K562 (cell line): ENCODE measurements at regions not wholly inside any gene's neighbourhood (a gene's known extent, or its start where the extent isn't known, plus 50 kb on each side); places are given as distances from the start of the nearest gene placed in this dataset.

ENCODE experiments used
- ATF6 ChIP-seq: sonication (generic); formaldehyde crosslinking; IDR thresholded peaks from 2 replicates; pipeline ENCODE4 v1.4.0; 2020; ENCODE audit warnings: mild to moderate bottlenecking, missing genetic modification reagents
- CHD4 ChIP-seq: fragments of 200-600 bp; sonication (generic); IDR thresholded peaks from 3 replicates; pipeline ENCODE4 v1.6.1; 2012; ENCODE audit warnings: low read depth, mild to moderate bottlenecking, mixed read lengths, low read length, inconsistent platforms; ENCODE audit not compliant: insufficient read depth, insufficient replicate concordance, poor library complexity, severe bottlenecking
- GATAD2B ChIP-seq: fragments of 450-650 bp; IDR thresholded peaks from 2 replicates; pipeline ENCODE4 v1.6.1; 2017; ENCODE audit warnings: mild to moderate bottlenecking, borderline replicate concordance
- HDAC1 ChIP-seq, 2 experiments: fragments of 450-650 bp; IDR thresholded peaks; 2 replicates each; pipeline ENCODE4 v1.6.1; 2016 to 2017; ENCODE audit warnings: inconsistent platforms in 1 of 2, mild to moderate bottlenecking in 1 of 2, moderate library complexity in 1 of 2
- JUNB ChIP-seq: fragments of 450-650 bp; formaldehyde crosslinking; conservative IDR thresholded peaks from 2 replicates; pipeline ENCODE4 v1.4.0; 2020; ENCODE audit warnings: mild to moderate bottlenecking
- PURB ChIP-seq: sonication (generic); formaldehyde crosslinking; IDR thresholded peaks from 2 replicates; pipeline ENCODE4 v1.9.0; 2021; ENCODE audit warnings: low read depth, mild to moderate bottlenecking, missing genetic modification reagents
- RB1 ChIP-seq: fragments of 450-650 bp; IDR thresholded peaks from 2 replicates; pipeline ENCODE4 v1.6.1; 2017; ENCODE audit warnings: low read depth, mild to moderate bottlenecking
- SAP30 ChIP-seq: fragments of 200-600 bp; sonication (generic); IDR thresholded peaks from 2 replicates; pipeline ENCODE4 v1.6.1; 2012; ENCODE audit warnings: borderline replicate concordance, low read depth, mild to moderate bottlenecking, moderate library complexity, low read length, control low read depth, inconsistent platforms; ENCODE audit not compliant: insufficient read depth, poor library complexity, severe bottlenecking
- ZNF407 ChIP-seq: fragments of 450-650 bp; IDR thresholded peaks from 2 replicates; pipeline ENCODE4 v1.6.1; 2016; ENCODE audit warnings: low read depth
- TF ChIP-seq, protein P1 (sequence below): fragments of 250-450 bp; sonication (Bioruptor Pico); IDR thresholded peaks from 2 replicates; pipeline ENCODE4 v1.4.0; 2020

DNA sequence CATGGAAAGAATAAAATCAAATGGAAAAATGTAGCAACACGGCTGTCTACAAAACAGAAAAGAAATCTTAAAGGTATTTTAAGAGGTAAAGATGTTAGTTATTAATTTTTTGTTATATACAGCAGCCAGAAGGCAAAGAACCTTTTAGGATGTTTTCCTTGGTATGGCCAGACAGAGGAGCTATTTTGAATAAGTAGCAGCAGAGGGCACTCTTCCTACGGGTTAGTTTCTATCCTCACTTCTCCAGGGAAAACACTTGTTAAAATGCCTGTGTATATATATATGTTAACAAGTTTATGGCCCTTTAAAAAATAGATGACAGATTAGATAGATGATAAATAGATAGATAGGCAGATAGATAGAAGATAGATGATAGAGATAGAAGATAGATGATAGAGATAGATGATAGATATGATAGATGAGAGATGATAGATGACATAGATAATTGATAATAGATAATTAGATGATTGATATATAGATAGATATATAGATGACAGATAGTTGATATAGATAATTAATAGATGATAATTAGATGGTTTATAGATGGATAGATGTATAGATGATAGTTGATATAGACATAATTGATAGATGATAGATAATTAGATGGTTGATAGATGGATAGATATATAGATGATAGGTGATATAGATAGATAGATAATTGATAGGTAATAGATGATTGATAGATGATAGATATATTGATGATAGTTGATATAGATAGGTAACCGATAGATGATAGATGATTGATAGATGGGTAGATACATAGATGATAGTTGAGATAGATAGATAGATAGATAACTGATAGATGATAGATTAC is 57.8 kb upstream of the WIPF3 start (continued):
- TF ChIP-seq, protein P1, sequence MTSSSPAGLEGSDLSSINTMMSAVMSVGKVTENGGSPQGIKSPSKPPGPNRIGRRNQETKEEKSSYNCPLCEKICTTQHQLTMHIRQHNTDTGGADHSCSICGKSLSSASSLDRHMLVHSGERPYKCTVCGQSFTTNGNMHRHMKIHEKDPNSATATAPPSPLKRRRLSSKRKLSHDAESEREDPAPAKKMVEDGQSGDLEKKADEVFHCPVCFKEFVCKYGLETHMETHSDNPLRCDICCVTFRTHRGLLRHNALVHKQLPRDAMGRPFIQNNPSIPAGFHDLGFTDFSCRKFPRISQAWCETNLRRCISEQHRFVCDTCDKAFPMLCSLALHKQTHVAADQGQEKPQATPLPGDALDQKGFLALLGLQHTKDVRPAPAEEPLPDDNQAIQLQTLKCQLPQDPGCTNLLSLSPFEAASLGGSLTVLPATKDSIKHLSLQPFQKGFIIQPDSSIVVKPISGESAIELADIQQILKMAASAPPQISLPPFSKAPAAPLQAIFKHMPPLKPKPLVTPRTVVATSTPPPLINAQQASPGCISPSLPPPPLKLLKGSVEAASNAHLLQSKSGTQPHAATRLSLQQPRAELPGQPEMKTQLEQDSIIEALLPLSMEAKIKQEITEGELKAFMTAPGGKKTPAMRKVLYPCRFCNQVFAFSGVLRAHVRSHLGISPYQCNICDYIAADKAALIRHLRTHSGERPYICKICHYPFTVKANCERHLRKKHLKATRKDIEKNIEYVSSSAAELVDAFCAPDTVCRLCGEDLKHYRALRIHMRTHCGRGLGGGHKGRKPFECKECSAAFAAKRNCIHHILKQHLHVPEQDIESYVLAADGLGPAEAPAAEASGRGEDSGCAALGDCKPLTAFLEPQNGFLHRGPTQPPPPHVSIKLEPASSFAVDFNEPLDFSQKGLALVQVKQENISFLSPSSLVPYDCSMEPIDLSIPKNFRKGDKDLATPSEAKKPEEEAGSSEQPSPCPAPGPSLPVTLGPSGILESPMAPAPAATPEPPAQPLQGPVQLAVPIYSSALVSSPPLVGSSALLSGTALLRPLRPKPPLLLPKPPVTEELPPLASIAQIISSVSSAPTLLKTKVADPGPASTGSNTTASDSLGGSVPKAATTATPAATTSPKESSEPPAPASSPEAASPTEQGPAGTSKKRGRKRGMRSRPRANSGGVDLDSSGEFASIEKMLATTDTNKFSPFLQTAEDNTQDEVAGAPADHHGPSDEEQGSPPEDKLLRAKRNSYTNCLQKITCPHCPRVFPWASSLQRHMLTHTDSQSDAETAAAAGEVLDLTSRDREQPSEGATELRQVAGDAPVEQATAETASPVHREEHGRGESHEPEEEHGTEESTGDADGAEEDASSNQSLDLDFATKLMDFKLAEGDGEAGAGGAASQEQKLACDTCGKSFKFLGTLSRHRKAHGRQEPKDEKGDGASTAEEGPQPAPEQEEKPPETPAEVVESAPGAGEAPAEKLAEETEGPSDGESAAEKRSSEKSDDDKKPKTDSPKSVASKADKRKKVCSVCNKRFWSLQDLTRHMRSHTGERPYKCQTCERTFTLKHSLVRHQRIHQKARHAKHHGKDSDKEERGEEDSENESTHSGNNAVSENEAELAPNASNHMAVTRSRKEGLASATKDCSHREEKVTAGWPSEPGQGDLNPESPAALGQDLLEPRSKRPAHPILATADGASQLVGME = no peak
- TF ChIP-seq GATAD2B (peak; percentile 97; the same call in 1 of the 2 replicates), PURB (CRISPR knock-in tag) (no peak), RB1 (no peak), CHD4 (no peak), HDAC1 (IDR thresholded peaks at IDR 0.05) (0 out of 4 replicates have a peak, but pooled peaks of 1 of the 2 experiments have one; percentile 29), JUNB (CRISPR knock-in tag) (no peak), SAP30 (no peak), ZNF407 (no peak), ATF6 (no peak)
